Breast epithelium (tissue), 3 donors: ENCODE measurements at regions not wholly inside any gene's neighbourhood (a gene's known extent, or its start where the extent isn't known, plus 50 kb on each side); places are given as distances from the start of the nearest gene placed in this dataset.

Source experiments
- POLR2A ChIP-seq: fragments of 450-650 bp; IDR thresholded peaks from one replicate; pipeline ENCODE4 v1.6.1; 2016; ENCODE audit warnings: antibody characterized with exemption, mild to moderate bottlenecking, moderate library complexity
- TF ChIP-seq, protein P1 (sequence below), 3 donors: fragments of 450-650 bp; IDR thresholded peaks; one replicate each; pipeline ENCODE4 v1.5.1; 2016 to 2017; ENCODE audit warnings: antibody characterized with exemption in 3 of 3, mild to moderate bottlenecking in 3 of 3, moderate library complexity in 3 of 3

DNA sequence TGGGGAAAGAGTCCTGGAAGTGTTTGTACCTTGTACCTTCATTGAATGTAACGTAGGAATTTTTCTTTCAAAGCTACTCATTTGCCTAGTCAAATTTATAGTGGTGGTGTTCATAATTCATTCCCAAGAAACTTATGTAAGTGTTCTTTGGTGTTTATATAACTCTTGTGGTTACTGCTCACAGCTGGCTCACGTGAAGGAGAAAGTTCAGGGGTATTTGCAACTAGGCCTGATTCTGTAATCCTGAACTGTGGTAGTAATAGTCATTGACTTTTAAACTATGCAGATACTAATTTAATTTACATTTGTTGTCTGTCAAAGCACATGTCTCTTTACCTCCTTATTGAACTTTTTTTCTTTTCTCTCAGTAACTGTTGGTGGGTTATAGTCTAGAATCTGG lies 50.5 kb upstream of the TEX264 start:
- TF ChIP-seq POLR2A: no peak
- TF ChIP-seq, protein P1, sequence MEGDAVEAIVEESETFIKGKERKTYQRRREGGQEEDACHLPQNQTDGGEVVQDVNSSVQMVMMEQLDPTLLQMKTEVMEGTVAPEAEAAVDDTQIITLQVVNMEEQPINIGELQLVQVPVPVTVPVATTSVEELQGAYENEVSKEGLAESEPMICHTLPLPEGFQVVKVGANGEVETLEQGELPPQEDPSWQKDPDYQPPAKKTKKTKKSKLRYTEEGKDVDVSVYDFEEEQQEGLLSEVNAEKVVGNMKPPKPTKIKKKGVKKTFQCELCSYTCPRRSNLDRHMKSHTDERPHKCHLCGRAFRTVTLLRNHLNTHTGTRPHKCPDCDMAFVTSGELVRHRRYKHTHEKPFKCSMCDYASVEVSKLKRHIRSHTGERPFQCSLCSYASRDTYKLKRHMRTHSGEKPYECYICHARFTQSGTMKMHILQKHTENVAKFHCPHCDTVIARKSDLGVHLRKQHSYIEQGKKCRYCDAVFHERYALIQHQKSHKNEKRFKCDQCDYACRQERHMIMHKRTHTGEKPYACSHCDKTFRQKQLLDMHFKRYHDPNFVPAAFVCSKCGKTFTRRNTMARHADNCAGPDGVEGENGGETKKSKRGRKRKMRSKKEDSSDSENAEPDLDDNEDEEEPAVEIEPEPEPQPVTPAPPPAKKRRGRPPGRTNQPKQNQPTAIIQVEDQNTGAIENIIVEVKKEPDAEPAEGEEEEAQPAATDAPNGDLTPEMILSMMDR (IDR thresholded peaks at IDR 0.05): no peak
